Endometrium (tissue), 2 donors: ENCODE measurements at regions not wholly inside any gene's neighbourhood (a gene's known extent, or its start where the extent isn't known, plus 50 kb on each side); places are given as distances from the start of the nearest gene placed in this dataset.
"Not testable (repeated sequence)": the region's sequence is repeated elsewhere in the genome, so short reads cannot be mapped to it uniquely, and the experiment has no call there.

Experiments
- FAIRE-seq: peaks from 2 replicates; lab custom pipeline; 2012; peaks lifted over from hg19 to GRCh38; lab: Jason Lieb, UNC
- donor health status: control.
- donor health status: control.

DNA sequence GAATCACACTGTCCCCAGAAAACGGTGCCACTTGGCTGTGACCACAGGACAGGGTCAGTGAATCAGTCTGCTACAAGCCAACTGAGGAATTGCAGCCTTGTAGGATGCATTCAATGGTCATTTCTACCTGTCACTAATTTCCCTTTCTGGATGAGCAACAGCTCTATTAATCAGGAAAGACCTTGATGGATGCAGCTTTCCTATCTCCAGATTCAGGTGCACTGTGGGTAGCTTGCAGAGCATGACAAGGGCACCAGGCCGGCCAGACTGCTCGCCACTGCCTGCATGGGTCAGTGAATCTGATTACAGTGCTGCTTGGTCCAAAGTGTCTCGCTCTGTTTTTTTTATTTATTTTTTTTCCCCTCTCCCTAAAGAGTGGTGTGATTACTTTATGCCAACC, 506.8 kb upstream of the AUTS2 start:
- FAIRE-seq: no peak

GRCh38 chr7:69095127-69095526, 503.1 kb upstream of the AUTS2 start:
- no peak for FAIRE-seq

DNA sequence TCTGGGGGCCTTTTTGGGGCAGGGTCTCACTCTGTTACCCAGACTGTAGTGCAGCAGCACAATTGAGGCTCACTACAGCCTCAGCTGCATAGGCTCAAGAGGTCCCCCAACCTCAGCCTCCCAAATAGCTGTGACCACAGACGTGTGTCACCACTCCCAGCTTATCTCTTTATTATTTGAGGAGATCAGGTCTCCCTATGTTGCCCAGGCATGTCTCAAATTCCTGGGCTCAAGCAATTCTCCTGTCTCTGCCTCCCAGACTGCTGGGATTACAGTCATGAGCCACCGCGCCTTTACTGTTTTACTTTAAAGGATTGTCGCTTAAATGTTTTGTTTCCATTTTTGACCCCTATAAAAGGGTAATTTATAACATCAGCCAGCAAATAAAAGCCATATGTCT, 502.6 kb upstream of the AUTS2 start:
- FAIRE-seq: peak; percentile 21

GRCh38 chr7:69104023-69104422, 494.3 kb upstream of the AUTS2 start:
- no peak for FAIRE-seq

DNA sequence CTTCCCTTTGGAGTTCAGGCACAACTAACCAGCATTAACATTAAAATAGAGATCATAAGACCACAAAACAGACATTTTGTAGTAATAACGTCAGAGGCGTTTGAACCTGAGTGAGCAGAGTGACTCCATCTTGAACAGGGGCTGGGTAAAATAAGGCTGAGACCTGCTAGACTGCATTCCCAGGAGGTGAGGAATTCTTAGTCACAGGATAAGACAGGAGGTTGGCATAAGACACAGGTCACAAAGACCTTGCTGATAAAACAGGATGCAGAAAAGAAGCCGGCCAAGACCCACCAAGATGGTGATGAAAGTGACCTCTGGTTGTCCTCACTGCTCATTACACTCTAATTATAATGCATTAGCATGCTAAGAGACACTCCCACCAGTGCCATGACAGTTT, 493.2 kb upstream of the AUTS2 start:
- no peak for FAIRE-seq

GRCh38 chr7:69105981-69106380, 492.3 kb upstream of the AUTS2 start:
- no peak for FAIRE-seq

DNA sequence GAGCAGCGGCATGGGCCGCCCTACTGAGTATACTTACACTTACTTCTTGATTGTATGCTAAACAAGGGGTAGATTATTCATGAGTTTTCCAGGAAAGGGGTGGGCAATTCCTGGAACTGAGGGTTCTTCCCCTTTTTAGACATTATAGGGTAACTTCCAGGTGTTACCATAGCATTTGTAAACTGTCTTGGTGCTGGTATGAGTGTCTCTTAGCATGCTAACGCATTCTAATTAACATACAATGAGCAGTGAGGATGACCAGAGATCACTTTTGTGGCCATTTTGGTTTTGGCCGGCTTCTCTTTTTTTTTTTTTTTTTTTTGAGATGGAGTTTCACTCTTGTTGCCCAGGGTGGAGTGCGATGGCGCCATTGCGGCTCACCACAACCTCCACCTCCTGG, 491.8 kb upstream of the AUTS2 start:
- not testable (repeated sequence) for FAIRE-seq

GRCh38 chr7:69106946-69107345, 491.3 kb upstream of the AUTS2 start:
- FAIRE-seq: not testable (repeated sequence)

DNA sequence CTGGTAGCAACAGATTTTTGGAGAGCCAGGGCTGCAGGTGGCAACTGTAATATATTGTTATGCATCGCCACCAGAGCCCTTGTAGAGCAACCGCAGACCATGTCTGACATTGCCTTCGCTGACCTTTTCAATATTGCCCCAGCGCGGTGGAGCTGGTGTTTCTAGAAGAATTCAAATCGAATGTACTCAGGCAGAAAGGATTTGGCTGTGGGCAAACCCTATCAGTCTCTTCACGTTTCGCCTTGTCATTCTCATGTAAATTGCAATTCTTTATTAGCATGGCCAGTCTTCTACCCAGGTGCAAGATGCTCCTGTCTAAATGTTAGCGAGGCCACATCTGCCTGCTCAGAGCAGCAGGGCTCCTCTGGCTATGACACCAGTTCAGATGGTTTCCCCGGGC, 490.2 kb upstream of the AUTS2 start:
- no peak for FAIRE-seq

DNA sequence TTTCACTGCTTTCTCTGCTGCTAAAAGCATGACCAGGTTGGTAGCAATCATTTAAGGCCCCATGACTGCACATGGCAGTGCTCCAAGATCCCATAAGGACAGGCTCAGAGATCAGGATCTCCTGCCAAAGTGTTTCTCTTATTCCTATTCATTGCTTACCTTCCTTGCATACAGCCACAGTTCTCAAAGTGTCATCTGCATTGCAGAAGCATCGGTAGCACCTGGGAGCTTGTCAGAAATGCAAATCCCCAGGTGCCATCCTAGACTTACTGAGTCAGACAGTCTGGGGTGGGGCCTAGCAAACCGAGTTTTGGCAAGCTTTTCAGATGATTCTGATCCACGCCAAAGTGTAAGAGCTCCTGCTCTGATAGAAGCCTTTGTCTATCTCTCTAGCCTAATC, 489.0 kb upstream of the AUTS2 start:
- no peak for FAIRE-seq

DNA sequence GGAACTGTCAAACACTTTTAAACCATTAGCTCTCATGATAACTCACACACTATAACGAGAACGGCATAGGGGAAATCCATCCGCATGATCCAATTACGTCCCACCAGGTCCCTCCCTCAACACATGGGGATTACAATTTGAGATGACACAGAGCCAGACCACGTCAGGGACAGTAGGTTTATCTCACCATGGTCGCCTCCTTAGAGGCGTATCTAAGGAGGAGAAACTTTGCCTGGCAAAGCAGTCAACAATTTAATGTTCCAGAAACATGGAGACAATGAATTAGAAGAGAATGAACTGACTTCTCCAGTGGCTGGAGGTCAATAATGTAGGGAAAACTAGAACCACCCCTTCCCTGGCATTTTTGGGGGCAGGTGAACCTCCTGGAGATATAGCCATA, 488.4 kb upstream of the AUTS2 start:
- no peak for FAIRE-seq

GRCh38 chr7:69110450-69111050, 487.7 kb upstream of the AUTS2 start:
- FAIRE-seq: no peak

- FAIRE-seq: peak; percentile 21
Observed at GRCh38 chr7:69114374-69114773, 483.9 kb upstream of the AUTS2 start.

GRCh38 chr7:69115788-69116187, 482.5 kb upstream of the AUTS2 start:
- peak; percentile 98 for FAIRE-seq

GRCh38 chr7:69116196-69116595, 482.1 kb upstream of the AUTS2 start:
- FAIRE-seq: not testable (repeated sequence)

- no peak for FAIRE-seq
Observed at GRCh38 chr7:69122953-69123352, 475.3 kb upstream of the AUTS2 start.

GRCh38 chr7:69126896-69127479, 471.3 kb upstream of the AUTS2 start:
- no peak for FAIRE-seq

DNA sequence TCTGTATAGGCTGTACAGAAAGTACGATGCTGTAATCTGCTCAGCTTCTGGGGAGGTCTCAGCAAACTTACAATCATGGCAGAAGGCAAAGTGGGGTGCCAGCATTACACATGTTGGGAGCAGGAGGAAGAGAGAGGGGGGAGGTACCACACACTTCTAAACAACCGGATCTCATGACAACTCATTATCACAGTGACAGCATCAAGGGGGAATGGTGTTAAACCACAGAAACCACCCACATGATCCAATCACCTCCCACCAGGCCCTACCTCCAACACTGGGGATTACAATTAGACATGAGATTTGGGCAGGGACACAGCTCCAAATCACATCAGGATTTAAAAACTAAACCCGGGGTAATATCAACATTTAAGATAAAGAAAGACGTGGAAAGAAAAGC, 468.8 kb upstream of the AUTS2 start:
- no peak for FAIRE-seq

GRCh38 chr7:69129951-69130350, 468.3 kb upstream of the AUTS2 start:
- no peak for FAIRE-seq

- FAIRE-seq: no peak
Observed at GRCh38 chr7:69130396-69130795, 467.9 kb upstream of the AUTS2 start.

DNA sequence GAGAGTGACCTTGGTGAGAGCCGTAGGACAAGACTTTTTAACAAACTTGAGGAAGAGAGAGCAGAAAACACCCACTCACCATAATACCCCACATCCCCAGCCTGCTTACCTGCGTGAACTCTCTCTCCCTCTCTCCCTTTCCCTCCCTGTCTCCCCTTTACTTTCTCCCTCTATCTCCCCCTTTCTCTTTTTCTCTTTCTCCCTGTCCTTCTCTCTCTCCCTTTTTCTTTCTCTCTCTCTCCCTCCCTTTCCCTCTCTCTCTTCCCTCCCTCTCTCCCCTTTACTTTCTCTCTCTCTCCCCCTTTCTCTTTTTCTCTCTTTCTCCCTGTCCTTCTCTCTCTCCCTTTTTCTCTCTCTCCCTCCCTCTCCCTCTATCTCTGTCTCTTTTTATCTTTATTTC, 464.0 kb upstream of the AUTS2 start:
- FAIRE-seq: no peak

- no peak for FAIRE-seq
Observed at GRCh38 chr7:69147631-69148030, 450.6 kb upstream of the AUTS2 start.

DNA sequence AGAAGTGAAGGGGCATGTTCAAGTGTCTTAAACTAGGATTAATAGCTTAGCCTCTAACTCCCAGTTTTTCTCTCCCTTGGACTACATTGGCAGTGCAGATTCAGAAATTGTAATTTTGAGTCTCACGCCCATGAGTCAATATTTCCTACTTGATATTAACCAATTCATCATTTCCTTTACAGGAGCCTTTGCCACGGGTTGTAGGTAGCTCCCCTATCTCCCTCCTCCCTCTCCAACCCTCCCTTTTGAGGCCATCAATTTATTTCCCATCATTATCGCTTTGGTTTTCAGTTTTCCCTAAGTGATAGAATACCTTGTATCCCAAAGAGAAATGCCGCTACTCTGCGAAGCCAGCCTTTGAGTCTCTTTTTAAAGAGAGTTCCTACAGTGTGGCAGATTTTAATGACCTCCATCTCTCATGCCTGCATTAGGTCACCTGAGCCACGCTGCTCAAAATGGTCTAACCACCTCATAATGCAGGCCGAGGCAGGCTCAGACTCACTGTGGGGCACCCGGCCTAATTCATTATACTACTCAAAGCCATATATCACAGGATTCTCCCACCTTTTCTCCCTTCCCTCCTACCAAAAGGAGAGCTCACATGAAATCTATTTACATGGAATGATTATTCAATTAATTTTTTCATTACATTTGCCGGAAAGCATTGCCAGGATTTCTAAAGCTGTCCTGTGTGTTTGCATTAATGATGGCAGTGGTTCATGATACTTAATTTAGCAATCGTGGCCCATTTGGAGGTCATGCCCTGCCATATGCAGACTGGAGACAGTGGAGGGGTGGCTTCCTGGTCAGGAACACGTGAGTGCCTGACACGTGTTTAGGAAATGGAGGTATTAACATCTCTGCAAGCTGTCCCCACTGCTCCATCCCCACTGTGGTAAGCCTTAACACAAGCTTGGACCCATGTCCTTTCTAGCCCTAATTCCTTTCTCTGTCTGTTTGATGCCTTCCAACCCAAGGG, 448.2 kb upstream of the AUTS2 start:
- no peak for FAIRE-seq
